Ectodermal cell (in vitro differentiated cells): ENCODE measurements at regions not wholly inside any gene's neighbourhood (a gene's known extent, or its start where the extent isn't known, plus 50 kb on each side); places are given as distances from the start of the nearest gene placed in this dataset.
"Not testable (repeated sequence)": the region's sequence is repeated elsewhere in the genome, so short reads cannot be mapped to it uniquely, and the experiment has no call there.

Experiments used
- H3K27ac ChIP-seq: 2 replicates; pipeline ENCODE4 v1.7.0; 2013; ENCODE audit warnings: mild to moderate bottlenecking, low read depth, low read length; ENCODE audit not compliant: insufficient read depth, poor library complexity, severe bottlenecking
- H3K27me3 ChIP-seq: 2 replicates; pipeline ENCODE4 v1.7.0; 2013; ENCODE audit warnings: mild to moderate bottlenecking, low read length; ENCODE audit not compliant: insufficient read depth, control insufficient read depth, poor library complexity, severe bottlenecking
- H3K36me3 ChIP-seq: one replicate; pipeline ENCODE4 v1.7.0; 2013; ENCODE audit warnings: low read length; ENCODE audit not compliant: control insufficient read depth, insufficient read depth
- H3K4me1 ChIP-seq: one replicate; pipeline ENCODE4 v1.7.0; 2013; ENCODE audit warnings: low read length; ENCODE audit not compliant: control insufficient read depth, insufficient read depth
- H3K4me3 ChIP-seq: 2 replicates; pipeline ENCODE4 v1.7.0; 2013; ENCODE audit warnings: low read depth, low read length, control low read depth; ENCODE audit not compliant: insufficient read depth
- H3K9me3 ChIP-seq: 2 replicates; pipeline ENCODE4 v1.7.0; 2013; ENCODE audit warnings: mild to moderate bottlenecking, low read length, moderate library complexity; ENCODE audit not compliant: control insufficient read depth
- WGBS, 2 experiments: methylation state at CpG; one replicate each; pipeline ENCODE4 v1.1.7; 2013; ENCODE audit warnings: missing lambda C conversion rate in 2 of 2; 5-methylcytosine and 5-hydroxymethylcytosine counted together

DNA sequence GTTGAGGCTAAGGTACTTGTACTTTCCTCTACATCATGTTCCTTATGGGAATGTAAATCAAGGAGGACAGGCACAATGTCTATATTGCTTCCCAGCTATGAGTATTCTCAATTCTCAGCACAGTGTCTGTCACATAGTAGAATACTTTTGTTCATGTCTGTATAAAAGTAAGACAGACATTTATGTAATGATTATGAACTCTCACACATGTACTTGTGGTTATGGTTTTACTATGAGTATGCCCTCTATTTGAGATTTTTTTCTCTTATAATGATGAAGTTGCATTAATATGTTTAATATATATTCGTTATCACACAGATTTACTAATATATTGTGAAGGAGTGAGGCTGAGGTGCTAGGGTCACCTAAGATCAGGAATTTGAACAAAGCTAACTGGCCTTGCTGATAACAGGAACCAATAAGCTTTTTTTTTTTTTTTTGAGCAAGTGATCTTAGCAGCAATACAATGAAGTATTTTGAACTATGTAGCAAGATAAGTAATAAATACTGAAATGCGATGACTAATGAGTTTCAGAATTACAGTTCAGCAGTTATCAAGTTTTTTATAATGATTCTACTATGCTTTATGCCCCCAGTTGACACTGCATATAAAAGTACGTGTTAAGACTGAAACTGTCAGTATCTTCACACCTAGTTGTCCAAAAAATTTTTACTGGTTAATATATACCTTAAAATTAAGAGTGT is 623.1 kb downstream of the HTR1B start:
- Histone ChIP-seq H3K27ac (no peak overlapping the region), H3K4me1 (no peaks in the 10 kb centered on the region), H3K36me3 (no peaks in the 10 kb centered on the region), H3K9me3 (no peaks in the 10 kb centered on the region), H3K27me3 (no peaks in the 10 kb centered on the region), H3K4me3 (no peak overlapping the region)
- WGBS, 2 experiments: 89 to 100% methylated on average over 2 to 3 of the region's 3 CpGs

- Histone ChIP-seq H3K4me3 (no peak overlapping the region), H3K4me1 (no peaks in the 10 kb centered on the region), H3K27me3 (no peaks in the 10 kb centered on the region), H3K36me3 (no peaks in the 10 kb centered on the region), H3K9me3 (no peaks in the 10 kb centered on the region), H3K27ac (no peak overlapping the region)
- WGBS, 2 experiments: 86 to 100% methylated on average over 1 of the region's 2 CpGs
Measured at GRCh38 chr6:76839505-76839904, 623.8 kb downstream of the HTR1B start.

DNA sequence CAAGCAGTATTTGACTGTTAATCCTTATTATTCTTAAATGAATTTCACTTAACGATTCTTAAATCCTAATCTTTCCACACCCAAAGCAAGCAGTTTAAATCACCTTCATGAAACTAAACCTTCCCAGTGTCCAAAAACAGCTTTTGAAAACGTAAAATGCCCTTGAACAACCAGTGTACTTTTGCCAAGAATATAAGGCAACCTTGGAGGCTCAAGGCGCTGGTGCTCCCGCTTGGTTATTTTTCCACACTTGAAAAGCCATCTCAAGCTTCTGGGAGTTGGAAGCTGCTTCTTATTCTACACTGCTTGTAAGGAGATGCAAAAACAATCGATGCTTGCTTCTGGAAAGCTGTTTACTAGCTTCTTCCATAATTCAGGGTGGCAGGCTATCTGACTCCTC is 625.7 kb downstream of the HTR1B start:
- Histone ChIP-seq H3K27me3 (no peaks in the 10 kb centered on the region), H3K4me3 (no peak overlapping the region), H3K36me3 (no peaks in the 10 kb centered on the region), H3K4me1 (no peaks in the 10 kb centered on the region), H3K9me3 (no peaks in the 10 kb centered on the region), H3K27ac (no peak overlapping the region)
- 95% methylated on average over 5 of the region's 5 CpGs for WGBS, 2 experiments

DNA sequence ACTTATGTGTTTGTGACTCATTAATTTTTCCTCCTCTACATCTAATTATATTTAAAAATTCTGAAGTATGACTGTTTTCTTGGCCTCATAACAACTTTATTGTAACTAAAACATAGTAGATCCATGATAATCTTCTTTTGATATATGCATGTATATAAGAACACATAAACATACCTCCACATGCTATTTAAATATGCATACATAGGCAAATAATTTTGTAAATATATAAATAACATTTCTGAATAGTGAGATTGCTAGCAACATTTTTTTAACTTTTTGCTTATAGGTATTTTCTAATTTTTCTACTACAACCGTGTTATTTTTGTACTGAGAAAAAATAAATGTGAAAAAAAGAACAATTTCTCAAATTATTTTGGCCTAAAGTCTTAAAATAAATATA is 627.6 kb downstream of the HTR1B start:
- no peak overlapping the region for H3K4me3 ChIP-seq
- no peaks in the 10 kb centered on the region for H3K36me3 ChIP-seq
- no CpG with 5 or more reads among the region's 1 CpG for WGBS, 2 experiments
- H3K9me3 ChIP-seq: no peaks in the 10 kb centered on the region
- H3K27ac ChIP-seq: no peak overlapping the region
- H3K4me1 ChIP-seq: no peaks in the 10 kb centered on the region
- H3K27me3 ChIP-seq: no peaks in the 10 kb centered on the region

GRCh38 chr6:76835293-76835692 is 628.0 kb downstream of the HTR1B start:
- no peak overlapping the region for H3K4me3 ChIP-seq
- no peak overlapping the region for H3K27ac ChIP-seq
- H3K36me3 ChIP-seq: no peaks in the 10 kb centered on the region
- no peaks in the 10 kb centered on the region for H3K4me1 ChIP-seq
- no peaks in the 10 kb centered on the region for H3K9me3 ChIP-seq
- H3K27me3 ChIP-seq: no peaks in the 10 kb centered on the region
- WGBS, 2 experiments: 0% methylated on average over 1 of the region's 1 CpG; no CpG with 5 or more reads in 1 of the 2 experiments

DNA sequence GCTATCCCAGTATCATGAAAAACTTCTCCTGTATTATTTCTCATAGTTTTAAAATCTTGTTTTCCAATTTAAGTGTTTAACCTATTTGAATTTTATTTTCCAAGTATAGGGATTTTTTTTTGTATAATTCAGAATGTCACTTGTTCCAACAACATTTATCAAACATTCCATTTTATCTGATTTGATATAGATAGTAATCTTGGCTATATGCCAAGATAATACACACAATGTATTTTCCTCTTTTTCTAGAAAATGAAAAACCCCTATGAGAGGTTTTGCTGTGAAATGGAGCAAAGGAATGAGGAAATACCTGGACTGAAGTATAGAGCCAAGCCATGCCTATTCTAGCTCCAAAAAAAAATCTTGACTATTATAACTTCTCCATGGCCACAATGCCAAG is 628.9 kb downstream of the HTR1B start:
- no peaks in the 10 kb centered on the region for H3K4me1 ChIP-seq
- H3K27me3 ChIP-seq: no peaks in the 10 kb centered on the region
- no peak overlapping the region for H3K27ac ChIP-seq
- no peaks in the 10 kb centered on the region for H3K9me3 ChIP-seq
- H3K36me3 ChIP-seq: no peaks in the 10 kb centered on the region
- H3K4me3 ChIP-seq: no peak overlapping the region

- no peaks in the 10 kb centered on the region for H3K27me3 ChIP-seq
- no peaks in the 10 kb centered on the region for H3K9me3 ChIP-seq
- no peaks in the 10 kb centered on the region for H3K36me3 ChIP-seq
- H3K4me3 ChIP-seq: no peak overlapping the region
- 62 to 63% methylated on average over 3 of the region's 3 CpGs for WGBS, 2 experiments
- no peak overlapping the region for H3K27ac ChIP-seq
- H3K4me1 ChIP-seq: no peaks in the 10 kb centered on the region
Measured at GRCh38 chr6:76831299-76831698, 632.0 kb downstream of the HTR1B start.

DNA sequence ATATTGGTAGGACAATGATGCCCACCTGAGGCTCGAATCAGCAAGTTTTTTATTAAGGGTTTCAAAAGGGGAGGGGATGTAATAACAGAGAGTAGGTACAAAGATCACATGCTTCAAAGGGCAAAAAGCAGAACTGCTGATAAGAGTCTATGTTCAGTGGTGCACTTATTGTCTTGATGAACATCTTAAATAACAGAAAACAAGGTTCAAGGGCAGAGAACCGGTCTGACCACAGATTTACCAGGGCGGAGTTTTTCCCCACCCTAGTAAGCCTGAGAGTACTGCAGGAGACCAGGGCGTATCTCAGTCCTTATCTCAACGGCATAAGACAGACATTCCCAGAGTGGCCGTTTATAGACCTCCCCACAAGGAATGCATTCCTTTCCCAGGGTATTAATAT is 639.7 kb downstream of the HTR1B start:
- not testable (repeated sequence) for H3K4me3 ChIP-seq, H3K4me1 ChIP-seq, H3K27ac ChIP-seq, H3K27me3 ChIP-seq, H3K9me3 ChIP-seq, H3K36me3 ChIP-seq
- WGBS, 2 experiments: 98 to 99% methylated on average over 6 of the region's 6 CpGs

DNA sequence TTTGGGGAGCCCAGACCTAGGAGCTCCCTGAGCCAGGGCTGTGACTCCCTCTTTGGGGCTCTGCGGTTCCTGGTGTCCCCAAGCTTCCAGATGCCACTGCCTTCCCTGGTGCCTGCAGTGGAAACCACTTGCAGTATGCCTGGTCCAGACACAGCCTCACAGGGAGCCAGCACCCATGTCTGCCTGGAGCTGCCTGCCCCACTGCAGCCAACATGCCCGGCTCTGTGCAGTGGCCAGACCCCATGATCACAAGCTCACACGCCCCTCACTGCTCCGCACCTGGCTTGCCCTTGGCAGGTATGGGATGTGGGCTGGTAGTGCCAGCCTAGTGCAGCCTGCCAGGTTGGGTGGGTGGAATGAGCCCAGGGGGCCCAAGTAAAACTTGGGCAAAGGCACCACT is 644.8 kb downstream of the HTR1B start:
- Histone ChIP-seq H3K27me3 (no peaks in the 10 kb centered on the region), H3K4me1 (no peaks in the 10 kb centered on the region), H3K27ac (no peak overlapping the region), H3K4me3 (no peak overlapping the region), H3K36me3 (no peaks in the 10 kb centered on the region), H3K9me3 (no peaks in the 10 kb centered on the region)
- WGBS, 2 experiments: 96 to 97% methylated on average over 4 of the region's 4 CpGs

- no peak overlapping the region for H3K4me3 ChIP-seq
- H3K4me1 ChIP-seq: no peaks in the 10 kb centered on the region
- H3K27me3 ChIP-seq: no peaks in the 10 kb centered on the region
- H3K36me3 ChIP-seq: no peaks in the 10 kb centered on the region
- H3K27ac ChIP-seq: no peak overlapping the region
- 93 to 94% methylated on average over 5 of the region's 5 CpGs for WGBS, 2 experiments
- no peaks in the 10 kb centered on the region for H3K9me3 ChIP-seq
Measured at GRCh38 chr6:76817429-76817828, 645.9 kb downstream of the HTR1B start.
